Subcutaneous abdominal adipose tissue (tissue), 5 donors: ENCODE measurements at regions not wholly inside any gene's neighbourhood (a gene's known extent, or its start where the extent isn't known, plus 50 kb on each side); places are given as distances from the start of the nearest gene placed in this dataset.

Experiments
- H3K27ac ChIP-seq: one replicate; pipeline ENCODE4 v1.7.0; 2013; ENCODE audit warnings: low read depth, mild to moderate bottlenecking, inconsistent platforms, low read length, moderate library complexity
- H3K27me3 ChIP-seq, 5 donors: one replicate each; pipeline ENCODE4 v1.7.0; 2013; ENCODE audit warnings: low read length in 5 of 5, inconsistent platforms in 1 of 5; ENCODE audit not compliant: control insufficient read depth in 5 of 5, insufficient read depth in 4 of 5
- H3K36me3 ChIP-seq, 5 donors: one replicate each; pipeline ENCODE4 v1.7.0; 2013; ENCODE audit warnings: low read length in 5 of 5; ENCODE audit not compliant: control insufficient read depth in 5 of 5, insufficient read depth in 5 of 5
- H3K4me1 ChIP-seq, 5 donors: one replicate each; pipeline ENCODE4 v1.7.0; 2013; ENCODE audit warnings: low read length in 5 of 5, mild to moderate bottlenecking in 3 of 5, moderate library complexity in 1 of 5; ENCODE audit not compliant: control insufficient read depth in 5 of 5, insufficient read depth in 5 of 5
- H3K4me3 ChIP-seq, 5 donors: one replicate each; pipeline ENCODE4 v1.7.0; 2013; ENCODE audit warnings: low read length in 5 of 5, low read depth in 1 of 5
- H3K9ac ChIP-seq, 5 donors: one replicate each; pipeline ENCODE4 v1.7.0; 2013; ENCODE audit warnings: low read length in 5 of 5, mild to moderate bottlenecking in 4 of 5, moderate library complexity in 3 of 5
- H3K9me3 ChIP-seq, 5 donors: one replicate each; pipeline ENCODE4 v1.7.0; 2013; ENCODE audit warnings: low read length in 5 of 5; ENCODE audit not compliant: control insufficient read depth in 5 of 5
- donor health status: healthy.
- donor health status: healthy.
- donor health status: healthy.
- donor health status: healthy.
- donor health status: healthy.

GRCh38 chr1:105138458-105138893 lies 1388.8 kb downstream of the AMY1C start:
- Histone ChIP-seq H3K9me3 (peaks cover 0 to 4% (median 0%) of the 10 kb centered on the region in 5 donors), H3K27ac (no peak overlapping the region), H3K4me3 (peak overlapping the region in 3 of 5 donors; percentile 11 to 26 (median 19)), H3K27me3 (no peaks in the 10 kb centered on the region), H3K36me3 (no peaks in the 10 kb centered on the region), H3K4me1 (peaks cover 0 to 14% (median 11%) of the 10 kb centered on the region in 5 donors), H3K9ac (no peak overlapping the region)

GRCh38 chr1:105172788-105173187 lies 1423.1 kb downstream of the AMY1C start:
- H3K9ac ChIP-seq = no peak overlapping the region
- no peaks in the 10 kb centered on the region for H3K9me3 ChIP-seq
- H3K4me1 ChIP-seq = no peaks in the 10 kb centered on the region
- H3K36me3 ChIP-seq = no peaks in the 10 kb centered on the region
- H3K27me3 ChIP-seq = no peaks in the 10 kb centered on the region
- H3K27ac ChIP-seq = no peak overlapping the region
- no peak overlapping the region for H3K4me3 ChIP-seq

GRCh38 chr1:105180789-105181188 lies 1431.1 kb downstream of the AMY1C start:
- Histone ChIP-seq H3K27me3 (no peaks in the 10 kb centered on the region), H3K9ac (no peak overlapping the region), H3K4me1 (no peaks in the 10 kb centered on the region), H3K9me3 (no peaks in the 10 kb centered on the region), H3K4me3 (no peak overlapping the region), H3K27ac (no peak overlapping the region), H3K36me3 (no peaks in the 10 kb centered on the region)

- no peaks in the 10 kb centered on the region for H3K27me3 ChIP-seq
- no peak overlapping the region for H3K4me3 ChIP-seq
- no peak overlapping the region for H3K27ac ChIP-seq
- H3K36me3 ChIP-seq = no peaks in the 10 kb centered on the region
- H3K4me1 ChIP-seq = no peaks in the 10 kb centered on the region
- peaks cover 0 to 10% (median 6%) of the 10 kb centered on the region in 5 donors for H3K9me3 ChIP-seq
- no peak overlapping the region for H3K9ac ChIP-seq
These were observed 1455.2 kb downstream of the AMY1C start for GRCh38 chr1:105204836-105205371.

- Histone ChIP-seq H3K36me3 (no peaks in the 10 kb centered on the region), H3K27ac (no peak overlapping the region), H3K9ac (no peak overlapping the region), H3K27me3 (no peaks in the 10 kb centered on the region), H3K4me3 (no peak overlapping the region), H3K4me1 (no peaks in the 10 kb centered on the region), H3K9me3 (peaks cover 0 to 13% (median 6%) of the 10 kb centered on the region in 5 donors)
These were observed 1458.9 kb downstream of the AMY1C start for GRCh38 chr1:105208581-105208980.

GRCh38 chr1:105210747-105211146 lies 1461.0 kb downstream of the AMY1C start:
- peaks cover 0 to 5% (median 0%) of the 10 kb centered on the region in 5 donors for H3K9me3 ChIP-seq
- no peaks in the 10 kb centered on the region for H3K36me3 ChIP-seq
- no peak overlapping the region for H3K27ac ChIP-seq
- H3K9ac ChIP-seq = no peak overlapping the region
- H3K4me3 ChIP-seq = no peak overlapping the region
- no peaks in the 10 kb centered on the region for H3K4me1 ChIP-seq
- H3K27me3 ChIP-seq = no peaks in the 10 kb centered on the region

GRCh38 chr1:105231378-105231777 lies 1481.7 kb downstream of the AMY1C start:
- no peaks in the 10 kb centered on the region for H3K4me1 ChIP-seq
- H3K9ac ChIP-seq = no peak overlapping the region
- H3K9me3 ChIP-seq = no peaks in the 10 kb centered on the region
- H3K36me3 ChIP-seq = no peaks in the 10 kb centered on the region
- H3K27me3 ChIP-seq = no peaks in the 10 kb centered on the region
- no peak overlapping the region for H3K4me3 ChIP-seq
- no peak overlapping the region for H3K27ac ChIP-seq

- no peak overlapping the region for H3K4me3 ChIP-seq
- no peaks in the 10 kb centered on the region for H3K36me3 ChIP-seq
- H3K9me3 ChIP-seq = peaks cover 0 to 2% (median 0%) of the 10 kb centered on the region in 5 donors
- no peaks in the 10 kb centered on the region for H3K27me3 ChIP-seq
- H3K4me1 ChIP-seq = no peaks in the 10 kb centered on the region
- no peak overlapping the region for H3K27ac ChIP-seq
- no peak overlapping the region for H3K9ac ChIP-seq
These were observed 1493.7 kb downstream of the AMY1C start for GRCh38 chr1:105243411-105243810.

GRCh38 chr1:105243969-105244368 lies 1494.3 kb downstream of the AMY1C start:
- no peak overlapping the region for H3K27ac ChIP-seq
- H3K4me1 ChIP-seq = no peaks in the 10 kb centered on the region
- no peak overlapping the region for H3K9ac ChIP-seq
- H3K27me3 ChIP-seq = no peaks in the 10 kb centered on the region
- peaks cover 0 to 2% (median 0%) of the 10 kb centered on the region in 5 donors for H3K9me3 ChIP-seq
- no peaks in the 10 kb centered on the region for H3K36me3 ChIP-seq
- no peak overlapping the region for H3K4me3 ChIP-seq

GRCh38 chr1:105254906-105255305 lies 1505.2 kb downstream of the AMY1C start:
- H3K9me3 ChIP-seq = no peaks in the 10 kb centered on the region

More at GRCh38 chr1:105254906-105255305, 1505.2 kb downstream of the AMY1C start:
- H3K27ac ChIP-seq = no peak overlapping the region
- no peaks in the 10 kb centered on the region for H3K36me3 ChIP-seq
- H3K27me3 ChIP-seq = no peaks in the 10 kb centered on the region
- no peak overlapping the region for H3K9ac ChIP-seq
- H3K4me3 ChIP-seq = no peak overlapping the region
- peaks cover 0 to 3% (median 0%) of the 10 kb centered on the region in 5 donors for H3K4me1 ChIP-seq
